Stimulated activated naive CD4-positive, alpha-beta T cell (primary cell): ENCODE measurements at regions not wholly inside any gene's neighbourhood (a gene's known extent, or its start where the extent isn't known, plus 50 kb on each side); places are given as distances from the start of the nearest gene placed in this dataset.

Experiments
- DNase-seq, 6 experiments: peaks; one replicate each; lab custom pipeline; 2025; lab: John Stamatoyannopoulos, UW

GRCh38 chr17:71970312-71970711 lies 150.5 kb upstream of the SOX9 start:
- DNase-seq: no peak

GRCh38 chr17:71974051-71974450 lies 146.8 kb upstream of the SOX9 start:
- no peak for DNase-seq

DNA sequence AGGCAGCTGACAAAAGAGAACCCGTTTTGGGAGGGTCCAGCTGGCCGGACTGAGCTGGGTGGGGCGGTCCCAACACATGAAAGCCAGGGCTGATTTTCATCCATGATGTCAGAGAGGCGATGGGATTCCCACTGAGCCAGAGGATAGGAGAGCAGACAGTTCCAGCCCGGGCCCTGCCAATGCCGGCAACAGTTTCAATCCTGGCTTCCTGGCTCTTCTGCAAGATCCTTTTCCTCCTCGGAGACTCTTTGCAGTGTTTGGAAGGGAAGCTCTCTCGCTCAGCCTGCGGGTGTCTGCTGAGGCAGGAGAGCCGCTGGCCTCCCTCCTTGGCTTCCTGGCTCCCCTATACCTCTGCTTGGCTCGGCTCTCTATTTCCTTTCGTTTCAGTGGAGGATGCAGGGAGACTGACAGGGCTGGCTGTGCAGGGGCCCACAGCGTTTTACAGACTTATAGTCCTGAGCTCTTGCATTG lies 145.5 kb upstream of the SOX9 start:
- no peak for DNase-seq

GRCh38 chr17:71976011-71976649 lies 144.7 kb upstream of the SOX9 start:
- no peak for DNase-seq

DNA sequence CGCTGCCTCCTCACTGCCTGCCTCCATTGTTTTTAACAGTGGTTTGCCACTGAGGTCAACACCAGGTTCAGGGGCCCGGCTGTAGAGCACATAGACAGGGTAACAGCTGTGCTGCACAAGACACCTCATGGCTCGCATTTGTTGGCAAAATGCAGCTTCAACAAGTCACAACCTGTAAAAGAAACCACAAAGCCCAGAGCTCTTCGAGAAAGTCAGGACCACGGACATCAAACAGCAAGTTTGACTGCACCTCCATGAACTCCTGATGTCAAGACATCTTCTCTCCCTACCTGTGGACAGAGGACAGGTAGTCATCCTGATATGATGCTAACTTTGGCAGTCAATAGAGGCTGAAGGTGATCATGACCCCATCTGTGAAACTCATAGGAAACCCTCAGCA lies 142.4 kb upstream of the SOX9 start:
- DNase-seq: no peak

DNA sequence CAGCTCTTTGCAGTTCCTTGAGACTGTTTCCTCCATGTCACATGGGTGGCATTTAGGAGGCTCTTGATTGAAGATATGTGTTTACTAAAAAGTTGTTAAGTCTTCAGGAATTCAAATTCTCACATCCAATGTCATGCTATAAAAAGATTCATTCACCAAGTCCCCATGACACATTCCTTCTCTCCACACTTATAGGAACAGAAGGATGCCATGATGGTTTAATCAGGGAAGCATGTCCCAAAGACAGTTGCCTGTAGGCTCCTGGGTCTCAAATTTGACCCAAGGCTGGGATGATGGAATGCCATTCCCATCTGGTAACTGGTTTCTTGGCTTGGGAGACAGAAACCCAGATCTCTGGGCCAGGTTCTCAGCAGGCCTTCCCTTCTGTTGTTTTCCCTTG lies 140.6 kb upstream of the SOX9 start:
- DNase-seq: no peak

DNA sequence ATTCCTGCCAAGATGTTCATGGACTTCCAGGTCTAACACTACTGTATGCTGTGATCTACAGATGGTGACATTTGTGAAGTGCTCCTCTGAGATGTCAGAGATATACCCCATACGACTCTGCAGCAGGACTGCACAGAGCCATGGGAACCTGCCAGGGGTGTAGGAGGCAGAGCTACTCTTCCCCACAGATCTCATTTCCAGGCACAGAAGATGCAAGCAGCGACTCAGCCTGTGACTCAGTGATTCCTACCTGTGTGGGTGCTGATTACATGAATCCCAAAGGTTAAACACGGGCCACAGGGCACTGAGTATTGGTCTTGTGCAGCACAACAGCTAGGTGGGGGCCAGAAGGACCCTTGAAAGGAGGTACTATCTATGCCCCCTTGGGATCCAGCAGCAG lies 137.0 kb upstream of the SOX9 start:
- DNase-seq: no peak

DNA sequence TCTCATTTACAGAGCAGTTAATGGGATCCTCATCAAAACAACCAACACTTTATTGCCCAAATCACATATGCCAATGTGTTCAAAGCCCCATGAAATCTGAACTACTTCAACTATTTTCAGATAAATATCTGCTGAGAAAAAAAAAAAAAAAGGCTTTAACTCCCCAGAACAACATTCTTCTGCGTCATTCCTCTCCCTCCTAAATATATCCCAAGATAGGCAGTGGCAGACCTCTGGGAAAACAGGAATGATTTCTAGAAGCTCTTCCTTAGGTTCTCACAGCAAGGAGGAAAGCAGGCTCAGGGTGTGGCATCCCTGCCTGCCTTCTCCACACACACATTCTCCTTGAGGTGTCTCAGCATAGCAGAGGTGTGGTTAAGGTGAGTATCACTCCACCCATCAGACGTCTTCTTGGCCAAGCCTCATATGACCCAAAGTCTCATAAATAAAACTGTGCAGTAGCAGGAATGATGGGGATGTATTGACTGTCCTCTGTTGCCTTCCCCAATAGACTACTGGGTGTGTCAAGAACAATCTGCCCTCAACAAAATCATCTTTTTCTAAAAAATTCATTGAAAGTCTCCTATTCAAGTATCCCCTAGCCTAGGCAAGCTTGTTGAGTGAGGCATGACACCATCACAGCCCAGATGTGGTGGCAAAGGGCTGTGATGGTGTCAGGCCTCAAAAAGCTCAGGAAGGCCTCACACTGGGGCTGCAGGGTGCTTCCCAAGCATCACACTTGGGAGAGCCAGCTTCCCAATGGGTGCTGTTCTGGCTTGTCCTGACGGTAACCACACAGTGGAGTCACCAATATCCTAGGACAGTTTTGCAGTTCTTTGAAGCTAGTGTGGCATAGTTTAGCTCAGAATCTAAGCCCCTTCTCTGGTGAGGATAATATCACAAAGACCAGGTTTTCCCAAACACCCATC lies 135.4 kb upstream of the SOX9 start:
- no peak for DNase-seq

DNA sequence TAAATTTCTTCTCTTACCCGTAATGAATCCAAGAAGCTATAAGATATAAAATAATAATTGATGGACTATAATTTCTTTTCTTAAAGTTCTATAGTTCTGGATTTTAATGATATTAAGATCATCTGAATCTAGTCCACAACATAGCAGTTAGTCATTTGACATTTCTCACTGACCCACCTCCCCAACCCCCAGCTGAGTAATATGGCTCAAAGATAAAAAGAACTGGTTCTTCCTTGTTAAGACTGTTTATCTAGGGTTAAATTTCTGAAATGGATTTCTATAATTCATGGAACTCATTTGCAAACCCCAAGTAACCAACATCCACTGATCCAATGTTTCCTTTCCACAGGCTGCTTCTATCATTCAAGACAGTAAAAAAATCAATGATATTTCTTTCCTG lies 133.9 kb upstream of the SOX9 start:
- DNase-seq: no peak

DNA sequence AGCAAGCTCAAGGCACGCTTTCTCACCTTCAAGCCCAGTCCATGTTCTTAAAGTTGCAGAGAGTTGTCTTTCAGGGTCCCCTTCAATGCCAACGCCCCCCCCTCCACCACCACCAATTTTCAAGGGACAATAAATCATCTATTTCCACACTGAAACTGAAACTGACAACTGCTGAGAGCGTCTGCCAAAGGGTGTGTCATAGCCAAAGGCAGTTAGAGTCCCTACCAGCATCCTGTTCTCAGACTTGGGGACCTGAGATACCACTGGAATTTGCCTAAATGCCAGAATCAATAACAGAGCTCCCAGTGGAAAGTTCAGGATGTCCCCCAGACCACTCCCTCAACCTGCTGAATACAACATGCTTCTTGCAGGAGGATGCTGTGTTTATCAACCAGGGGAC lies 133.2 kb upstream of the SOX9 start:
- DNase-seq: no peak

DNA sequence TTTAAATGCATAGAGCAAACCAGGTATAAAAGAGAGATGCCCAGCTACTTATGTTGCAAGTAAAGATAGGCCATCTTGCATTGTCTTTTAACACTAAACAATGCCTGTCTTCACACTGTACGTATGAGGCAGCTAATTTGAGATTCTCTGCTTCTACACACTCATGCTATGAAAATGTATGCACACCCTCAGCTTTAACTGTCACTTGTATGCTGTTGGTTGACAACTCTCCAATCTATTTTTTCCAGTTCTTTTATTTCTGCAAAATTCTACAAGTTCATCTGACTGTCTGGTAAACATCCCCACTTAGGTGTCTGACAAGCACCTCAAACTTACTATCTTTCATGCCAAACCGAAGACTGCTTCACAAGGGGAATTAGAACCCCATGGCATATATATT lies 131.7 kb upstream of the SOX9 start:
- DNase-seq: no peak

DNA sequence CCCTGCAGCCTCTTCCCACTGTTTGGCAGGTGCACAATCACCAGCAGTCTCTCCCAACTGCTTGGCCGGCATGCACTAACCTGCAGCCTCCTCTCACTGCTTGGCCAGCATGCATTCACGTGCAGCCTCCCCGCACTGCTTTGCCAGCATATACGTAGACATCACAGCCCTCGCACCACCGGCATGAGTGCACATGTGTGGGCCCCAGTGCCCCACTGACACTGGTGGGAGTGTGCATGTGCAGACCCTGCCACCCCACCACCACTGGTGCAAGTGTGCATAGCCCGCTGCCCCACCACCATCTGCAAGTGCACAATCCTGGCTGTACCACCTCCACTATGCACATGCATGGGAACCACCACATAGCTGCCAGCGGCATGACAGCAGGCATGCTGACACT lies 127.5 kb upstream of the SOX9 start:
- DNase-seq: no peak

- DNase-seq: no peak
These were observed 125.2 kb upstream of the SOX9 start for GRCh38 chr17:71995590-71995989.

GRCh38 chr17:72004011-72004427 lies 116.8 kb upstream of the SOX9 start:
- DNase-seq: no peak

DNA sequence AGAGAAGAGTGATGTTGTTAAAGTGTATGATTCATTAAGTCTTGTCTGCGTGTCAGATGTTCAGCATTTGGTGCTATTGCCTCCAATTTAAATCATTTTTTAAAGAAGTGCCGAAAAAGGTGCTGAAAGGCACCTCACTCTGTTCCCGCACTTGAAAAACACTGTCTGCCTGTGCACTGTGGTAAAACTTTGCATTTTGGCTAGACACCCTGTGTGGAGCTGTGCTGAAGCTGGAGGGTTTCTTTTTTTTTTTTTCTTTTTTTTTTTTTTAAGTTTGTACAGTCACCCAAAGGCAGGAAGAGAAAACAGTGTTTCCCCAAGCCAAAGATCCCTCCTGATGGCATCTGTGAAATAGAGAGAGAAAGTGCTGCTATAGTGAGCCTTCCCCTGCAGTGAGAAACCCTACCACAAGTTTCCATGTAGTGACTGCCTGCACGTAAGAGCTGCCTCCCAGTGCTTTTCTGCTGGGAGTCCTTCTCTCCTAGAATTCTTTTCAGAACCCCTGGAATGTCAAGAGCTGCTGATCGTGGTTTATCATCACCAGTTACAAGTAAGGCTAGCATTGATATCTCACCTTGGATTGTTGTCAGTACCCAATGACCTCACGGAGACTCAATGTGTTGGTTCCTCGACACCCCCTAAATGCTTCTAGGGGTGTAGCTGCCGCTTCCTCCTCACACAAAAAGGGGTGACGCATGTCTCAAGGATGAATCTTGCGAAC lies 116.0 kb upstream of the SOX9 start:
- no peak for DNase-seq

- DNase-seq: no peak
These were observed 115.3 kb upstream of the SOX9 start for GRCh38 chr17:72005332-72006163.

- DNase-seq: no peak
These were observed 112.5 kb upstream of the SOX9 start for GRCh38 chr17:72008236-72008876.

DNA sequence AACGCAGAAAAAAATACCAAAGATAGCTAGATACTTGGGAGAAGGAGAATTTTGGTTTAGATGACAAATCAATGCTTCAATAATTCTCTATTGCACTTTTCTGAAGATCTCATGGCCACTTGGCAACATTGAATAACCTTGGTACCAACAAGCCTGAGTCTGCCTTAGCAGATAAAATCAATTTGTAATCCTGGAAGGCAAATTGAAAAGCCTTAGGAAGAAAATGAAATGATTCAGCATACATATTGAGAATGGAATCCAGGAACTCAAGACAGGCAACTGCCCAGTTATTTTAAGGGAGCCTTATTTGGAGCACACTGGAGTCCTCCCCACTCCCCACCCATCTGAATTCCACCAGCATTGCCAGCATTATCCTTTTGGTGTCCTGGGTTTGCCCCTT lies 109.3 kb upstream of the SOX9 start:
- DNase-seq: no peak

GRCh38 chr17:72021417-72022041 lies 99.3 kb upstream of the SOX9 start:
- no peak for DNase-seq

- DNase-seq: no peak
These were observed 98.2 kb upstream of the SOX9 start for GRCh38 chr17:72022328-72023275.
